ENCODE measurements at regions not wholly inside any gene's neighbourhood (a gene's known extent, or its start where the extent isn't known, plus 50 kb on each side); places are given as distances from the start of the nearest gene placed in this dataset.

- no peaks in the 10 kb centered on the region for H3K27me3 ChIP-seq (ENCODE audit: control insufficient read depth in 1 of 2, insufficient read depth in 2 of 2, low read length in 2 of 2)
- no peak overlapping the region for H3K9ac ChIP-seq (ENCODE audit: low read length)
- no peak overlapping the region for H3K4me3 ChIP-seq (ENCODE audit: low read depth in 1 of 2, low read length in 2 of 2)
- H3K36me3 ChIP-seq (ENCODE audit: insufficient read depth, low read length): no peaks in the 10 kb centered on the region
- H3K9me3 ChIP-seq (ENCODE audit: low read length): no peaks in the 10 kb centered on the region
- no peak overlapping the region for H3K27ac ChIP-seq (ENCODE audit: low read depth, low read length)
- no peaks in the 10 kb centered on the region for H3K4me1 ChIP-seq (ENCODE audit: insufficient read depth, low read length)
These were observed 55.8 kb upstream of the TNP1 start for GRCh38 chr2:216915557-216916150.

- H3K27me3 ChIP-seq (ENCODE audit: control insufficient read depth in 1 of 2, insufficient read depth in 2 of 2, low read length in 2 of 2): no peaks in the 10 kb centered on the region
- H3K9ac ChIP-seq (ENCODE audit: low read length): no peak overlapping the region
- no peak overlapping the region for H3K4me3 ChIP-seq (ENCODE audit: low read depth in 1 of 2, low read length in 2 of 2)
- no peaks in the 10 kb centered on the region for H3K9me3 ChIP-seq (ENCODE audit: low read length)
- no peak overlapping the region for H3K27ac ChIP-seq (ENCODE audit: low read depth, low read length)
- no peaks in the 10 kb centered on the region for H3K36me3 ChIP-seq (ENCODE audit: insufficient read depth, low read length)
- H3K4me1 ChIP-seq (ENCODE audit: insufficient read depth, low read length): no peaks in the 10 kb centered on the region
These were observed 54.6 kb upstream of the TNP1 start for GRCh38 chr2:216914491-216914890.

- H3K36me3 ChIP-seq (ENCODE audit: insufficient read depth, low read length): no peaks in the 10 kb centered on the region
- no peaks in the 10 kb centered on the region for H3K27me3 ChIP-seq (ENCODE audit: control insufficient read depth in 1 of 2, insufficient read depth in 2 of 2, low read length in 2 of 2)
- H3K4me1 ChIP-seq (ENCODE audit: insufficient read depth, low read length): no peaks in the 10 kb centered on the region
- no peak overlapping the region for H3K27ac ChIP-seq (ENCODE audit: low read depth, low read length)
- no peak overlapping the region for H3K9ac ChIP-seq (ENCODE audit: low read length)
- H3K9me3 ChIP-seq (ENCODE audit: low read length): no peaks in the 10 kb centered on the region
- H3K4me3 ChIP-seq (ENCODE audit: low read depth in 1 of 2, low read length in 2 of 2): no peak overlapping the region
These were observed 52.0 kb upstream of the TNP1 start for GRCh38 chr2:216911886-216912285.

DNA sequence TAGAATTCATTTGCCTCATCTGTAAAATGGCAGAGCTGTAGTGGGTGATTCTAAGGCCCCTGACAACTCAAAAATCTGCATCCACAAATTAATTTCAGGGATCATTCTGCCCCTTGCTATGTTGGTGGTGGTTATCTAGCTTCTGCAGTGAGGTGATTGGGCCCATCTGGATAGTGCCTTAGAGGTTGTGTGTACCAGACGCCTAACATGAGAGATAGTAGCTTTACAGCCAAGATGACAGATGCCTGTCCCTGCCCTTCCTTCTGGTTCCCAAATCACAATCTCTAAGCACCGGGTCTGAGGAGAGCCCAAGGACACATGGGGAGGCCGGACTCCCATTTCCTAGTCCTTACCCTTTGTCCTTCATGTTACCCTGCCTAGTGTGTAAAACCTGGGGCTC is 51.1 kb upstream of the TNP1 start:
- no peak overlapping the region for H3K9ac ChIP-seq (ENCODE audit: low read length)
- H3K4me3 ChIP-seq (ENCODE audit: low read depth in 1 of 2, low read length in 2 of 2): no peak overlapping the region
- no peaks in the 10 kb centered on the region for H3K4me1 ChIP-seq (ENCODE audit: insufficient read depth, low read length)
- no peak overlapping the region for H3K27ac ChIP-seq (ENCODE audit: low read depth, low read length)
- H3K9me3 ChIP-seq (ENCODE audit: low read length): no peaks in the 10 kb centered on the region
- H3K36me3 ChIP-seq (ENCODE audit: insufficient read depth, low read length): no peaks in the 10 kb centered on the region
- no peaks in the 10 kb centered on the region for H3K27me3 ChIP-seq (ENCODE audit: control insufficient read depth in 1 of 2, insufficient read depth in 2 of 2, low read length in 2 of 2)

- Histone ChIP-seq H3K27me3 (ENCODE audit: control insufficient read depth in 1 of 2, insufficient read depth in 2 of 2, low read length in 2 of 2) (no peaks in the 10 kb centered on the region), H3K4me1 (ENCODE audit: insufficient read depth, low read length) (no peaks in the 10 kb centered on the region), H3K36me3 (ENCODE audit: insufficient read depth, low read length) (no peaks in the 10 kb centered on the region), H3K9me3 (ENCODE audit: low read length) (no peaks in the 10 kb centered on the region), H3K27ac (ENCODE audit: low read depth, low read length) (no peak overlapping the region), H3K4me3 (ENCODE audit: low read depth in 1 of 2, low read length in 2 of 2) (no peak overlapping the region), H3K9ac (ENCODE audit: low read length) (no peak overlapping the region)
These were observed 49.8 kb upstream of the TNP1 start for GRCh38 chr2:216909541-216910210.

All from muscle layer of colon (tissue), 2 donors.